KOPT-K1 (cell line): ENCODE measurements at regions not wholly inside any gene's neighbourhood (a gene's known extent, or its start where the extent isn't known, plus 50 kb on each side); places are given as distances from the start of the nearest gene placed in this dataset.

Experiments used
- H3K27ac ChIP-seq: fragments of 200-600 bp; sonication (generic); 2 replicates; pipeline ENCODE4 v1.5.1; 2016; ENCODE audit warnings: antibody characterized with exemption, mild to moderate bottlenecking, low read depth, low read length; ENCODE audit not compliant: poor library complexity, severe bottlenecking
- H3K36me3 ChIP-seq: fragments of 200-600 bp; sonication (generic); 2 replicates; pipeline ENCODE4 v1.5.1; 2017; ENCODE audit warnings: antibody characterized with exemption, mild to moderate bottlenecking, low read length, moderate library complexity; ENCODE audit not compliant: insufficient read depth
- H3K9me3 ChIP-seq: fragments of 200-600 bp; sonication (generic); 2 replicates; pipeline ENCODE4 v1.5.1; 2017; ENCODE audit warnings: antibody characterized with exemption, low read length, mild to moderate bottlenecking; ENCODE audit not compliant: insufficient read depth, poor library complexity, severe bottlenecking

- H3K36me3 ChIP-seq: no peaks in the 10 kb centered on the region
- H3K27ac ChIP-seq: no peak overlapping the region
- no peaks in the 10 kb centered on the region for H3K9me3 ChIP-seq
Measured at GRCh38 chr11:134640971-134641968, 229.2 kb upstream of the B3GAT1 start.

- H3K9me3 ChIP-seq: no peaks in the 10 kb centered on the region
- H3K36me3 ChIP-seq: no peaks in the 10 kb centered on the region
- H3K27ac ChIP-seq: no peak overlapping the region
Measured at GRCh38 chr11:134640536-134640935, 228.5 kb upstream of the B3GAT1 start.

- Histone ChIP-seq H3K27ac (peak overlapping the region; percentile 57), H3K9me3 (no peaks in the 10 kb centered on the region), H3K36me3 (no peaks in the 10 kb centered on the region)
Measured at GRCh38 chr11:134639586-134640330, 227.7 kb upstream of the B3GAT1 start.

GRCh38 chr11:134638796-134639430, 226.9 kb upstream of the B3GAT1 start:
- Histone ChIP-seq H3K9me3 (no peaks in the 10 kb centered on the region), H3K27ac (peak overlapping the region; percentile 57), H3K36me3 (no peaks in the 10 kb centered on the region)

- Histone ChIP-seq H3K36me3 (no peaks in the 10 kb centered on the region), H3K27ac (peak overlapping the region; percentile 25), H3K9me3 (no peaks in the 10 kb centered on the region)
Measured at GRCh38 chr11:134637091-134638015, 225.3 kb upstream of the B3GAT1 start.

GRCh38 chr11:134636071-134636470, 224.0 kb upstream of the B3GAT1 start:
- Histone ChIP-seq H3K9me3 (no peaks in the 10 kb centered on the region), H3K36me3 (no peaks in the 10 kb centered on the region), H3K27ac (no peak overlapping the region)

GRCh38 chr11:134634897-134635831, 223.1 kb upstream of the B3GAT1 start:
- H3K36me3 ChIP-seq: no peaks in the 10 kb centered on the region
- H3K9me3 ChIP-seq: no peaks in the 10 kb centered on the region
- peak overlapping the region; percentile 2 for H3K27ac ChIP-seq

GRCh38 chr11:134633276-134633675, 221.2 kb upstream of the B3GAT1 start:
- no peaks in the 10 kb centered on the region for H3K36me3 ChIP-seq
- no peaks in the 10 kb centered on the region for H3K9me3 ChIP-seq
- no peak overlapping the region for H3K27ac ChIP-seq

GRCh38 chr11:134632347-134633119, 220.5 kb upstream of the B3GAT1 start:
- Histone ChIP-seq H3K9me3 (no peaks in the 10 kb centered on the region), H3K36me3 (no peaks in the 10 kb centered on the region)

GRCh38 chr11:134630861-134631260, 218.8 kb upstream of the B3GAT1 start:
- H3K9me3 ChIP-seq: no peaks in the 10 kb centered on the region
- no peaks in the 10 kb centered on the region for H3K36me3 ChIP-seq
- no peak overlapping the region for H3K27ac ChIP-seq

More at GRCh38 chr11:134632347-134633119, 220.5 kb upstream of the B3GAT1 start:
- H3K27ac ChIP-seq: no peak overlapping the region

- H3K36me3 ChIP-seq: no peaks in the 10 kb centered on the region
Measured at GRCh38 chr11:134628426-134628825, 216.4 kb upstream of the B3GAT1 start.

GRCh38 chr11:134626032-134626431, 214.0 kb upstream of the B3GAT1 start:
- no peak overlapping the region for H3K27ac ChIP-seq
- no peaks in the 10 kb centered on the region for H3K9me3 ChIP-seq
- no peaks in the 10 kb centered on the region for H3K36me3 ChIP-seq

More at GRCh38 chr11:134628426-134628825, 216.4 kb upstream of the B3GAT1 start:
- H3K9me3 ChIP-seq: no peaks in the 10 kb centered on the region
- H3K27ac ChIP-seq: no peak overlapping the region

GRCh38 chr11:134625631-134626030, 213.6 kb upstream of the B3GAT1 start:
- H3K27ac ChIP-seq: no peak overlapping the region
- H3K9me3 ChIP-seq: no peaks in the 10 kb centered on the region
- H3K36me3 ChIP-seq: no peaks in the 10 kb centered on the region
